Endothelial cell (in vitro differentiated cells): ENCODE measurements at regions not wholly inside any gene's neighbourhood (a gene's known extent, or its start where the extent isn't known, plus 50 kb on each side); places are given as distances from the start of the nearest gene placed in this dataset.

ENCODE experiments used
- DNase-seq: peaks from one replicate; pipeline ENCODE4 v3.0.0; 2021; ENCODE audit warnings: low spot score
- H3K27ac Mint-ChIP-seq: one replicate; pipeline ENCODE4 v1.8.0; 2021; ENCODE audit warnings: mixed read lengths, inconsistent platforms; ENCODE audit not compliant: unreplicated experiment
- H3K27me3 Mint-ChIP-seq: one replicate; pipeline ENCODE4 v1.8.0; 2021; ENCODE audit warnings: mild to moderate bottlenecking, moderate library complexity, mixed read lengths, inconsistent platforms; ENCODE audit not compliant: unreplicated experiment
- H3K36me3 Mint-ChIP-seq: one replicate; pipeline ENCODE4 v1.8.0; 2021; ENCODE audit warnings: mild to moderate bottlenecking, low read depth, mixed read lengths, inconsistent platforms; ENCODE audit not compliant: unreplicated experiment
- H3K4me1 Mint-ChIP-seq: one replicate; pipeline ENCODE4 v1.8.0; 2021; ENCODE audit warnings: mild to moderate bottlenecking, mixed read lengths, inconsistent platforms; ENCODE audit not compliant: unreplicated experiment
- H3K4me3 Mint-ChIP-seq: one replicate; pipeline ENCODE4 v1.8.0; 2021; ENCODE audit warnings: mild to moderate bottlenecking, mixed read lengths, inconsistent platforms; ENCODE audit not compliant: unreplicated experiment
- H3K9me3 Mint-ChIP-seq: one replicate; pipeline ENCODE4 v1.8.0; 2021; ENCODE audit warnings: mixed read lengths, inconsistent platforms; ENCODE audit not compliant: unreplicated experiment
- CTCF ChIP-seq: fragments of 200-600 bp; sonication (generic); IDR thresholded peaks from one replicate; pipeline ENCODE4 v1.5.0; 2021; ENCODE audit warnings: antibody characterized with exemption; ENCODE audit not compliant: unreplicated experiment

- Mint-ChIP-seq H3K4me3 (no peak overlapping the region), H3K36me3 (no peaks in the 10 kb centered on the region), H3K27me3 (no peaks in the 10 kb centered on the region), H3K9me3 (no peaks in the 10 kb centered on the region), H3K27ac (no peak overlapping the region), H3K4me1 (no peaks in the 10 kb centered on the region)
- DNase-seq, result no peak
- TF ChIP-seq CTCF, result no peak
Observed at GRCh38 chrX:20500171-20500865, 233.6 kb upstream of the RPS6KA3 start.

GRCh38 chrX:20499763-20500162 is 233.1 kb upstream of the RPS6KA3 start:
- Mint-ChIP-seq H3K27me3 (no peaks in the 10 kb centered on the region), H3K36me3 (no peaks in the 10 kb centered on the region), H3K9me3 (no peaks in the 10 kb centered on the region), H3K27ac (no peak overlapping the region), H3K4me3 (no peak overlapping the region), H3K4me1 (no peaks in the 10 kb centered on the region)
- no peak for DNase-seq
- TF ChIP-seq CTCF, result no peak

GRCh38 chrX:20498851-20499635 is 232.3 kb upstream of the RPS6KA3 start:
- Mint-ChIP-seq H3K27ac (no peak overlapping the region), H3K4me3 (no peak overlapping the region), H3K36me3 (no peaks in the 10 kb centered on the region), H3K9me3 (no peaks in the 10 kb centered on the region), H3K4me1 (no peaks in the 10 kb centered on the region), H3K27me3 (no peaks in the 10 kb centered on the region)
- TF ChIP-seq CTCF, result no peak
- DNase-seq, result no peak

GRCh38 chrX:20495575-20495974 is 228.9 kb upstream of the RPS6KA3 start:
- no peak overlapping the region for H3K4me3 Mint-ChIP-seq
- DNase-seq, result no peak
- no peaks in the 10 kb centered on the region for H3K4me1 Mint-ChIP-seq
- no peak for TF ChIP-seq CTCF
- no peaks in the 10 kb centered on the region for H3K9me3 Mint-ChIP-seq
- no peaks in the 10 kb centered on the region for H3K27me3 Mint-ChIP-seq
- H3K36me3 Mint-ChIP-seq, result no peaks in the 10 kb centered on the region
- H3K27ac Mint-ChIP-seq, result no peak overlapping the region

- Mint-ChIP-seq H3K27ac (no peak overlapping the region), H3K4me1 (no peaks in the 10 kb centered on the region), H3K36me3 (no peaks in the 10 kb centered on the region), H3K27me3 (no peaks in the 10 kb centered on the region), H3K4me3 (no peak overlapping the region), H3K9me3 (no peaks in the 10 kb centered on the region)
- no peak for DNase-seq
- TF ChIP-seq CTCF, result no peak
Observed at GRCh38 chrX:20488473-20488872, 221.8 kb upstream of the RPS6KA3 start.
